Germinal center (tissue), 1 donor: ENCODE measurements at regions not wholly inside any gene's neighbourhood (a gene's known extent, or its start where the extent isn't known, plus 50 kb on each side); places are given as distances from the start of the nearest gene placed in this dataset.

Source experiments
- DNase-seq: peaks from one replicate; pipeline ENCODE4 v3.0.0; 2012; ENCODE audit warnings: mixed read lengths, low spot score

- DNase-seq: no peak
Observed at GRCh38 chrY:15404551-15404950, 880.2 kb downstream of the NLGN4Y start.

- no peak for DNase-seq
Observed at GRCh38 chrY:15415165-15415564, 890.8 kb downstream of the NLGN4Y start.

GRCh38 chrY:15418613-15419012 lies 894.3 kb downstream of the NLGN4Y start:
- no peak for DNase-seq

- no peak for DNase-seq
Observed at GRCh38 chrY:15424665-15425132, 900.4 kb downstream of the NLGN4Y start.

- no peak for DNase-seq
Observed at GRCh38 chrY:15440021-15440695, 915.8 kb downstream of the NLGN4Y start.

- no peak for DNase-seq
Observed at GRCh38 chrY:15440696-15441408, 916.5 kb downstream of the NLGN4Y start.

GRCh38 chrY:15441878-15442277 lies 917.5 kb downstream of the NLGN4Y start:
- DNase-seq: no peak

GRCh38 chrY:15445871-15446270 lies 921.5 kb downstream of the NLGN4Y start:
- DNase-seq: no peak

- no peak for DNase-seq
Observed at GRCh38 chrY:15446861-15447260, 922.5 kb downstream of the NLGN4Y start.

- DNase-seq: no peak
Observed at GRCh38 chrY:15447959-15448358, 923.6 kb downstream of the NLGN4Y start.

- no peak for DNase-seq
Observed at GRCh38 chrY:15455133-15455937, 931.0 kb downstream of the NLGN4Y start.

GRCh38 chrY:15455980-15456469 lies 931.7 kb downstream of the NLGN4Y start:
- DNase-seq: peak; percentile 64

GRCh38 chrY:15456491-15456890 lies 932.2 kb downstream of the NLGN4Y start:
- DNase-seq: peak; percentile 2

- DNase-seq: no peak
Observed at GRCh38 chrY:15457682-15458081, 933.4 kb downstream of the NLGN4Y start.

GRCh38 chrY:15458426-15458825 lies 934.1 kb downstream of the NLGN4Y start:
- no peak for DNase-seq

GRCh38 chrY:15465880-15466279 lies 941.6 kb downstream of the NLGN4Y start:
- peak; percentile 3 for DNase-seq

- DNase-seq: no peak
Observed at GRCh38 chrY:15466891-15467290, 942.6 kb downstream of the NLGN4Y start.

GRCh38 chrY:15468091-15468490 lies 943.8 kb downstream of the NLGN4Y start:
- no peak for DNase-seq

- DNase-seq: no peak
Observed at GRCh38 chrY:15471371-15471770, 947.0 kb downstream of the NLGN4Y start.

- no peak for DNase-seq
Observed at GRCh38 chrY:15478348-15478963, 954.1 kb downstream of the NLGN4Y start.

GRCh38 chrY:15500536-15500935 lies 976.2 kb downstream of the NLGN4Y start:
- DNase-seq: no peak

- no peak for DNase-seq
Observed at GRCh38 chrY:15501181-15501580, 976.9 kb downstream of the NLGN4Y start.
